Left ventricle myocardium inferior (tissue), 1 donor: ENCODE measurements at regions not wholly inside any gene's neighbourhood (a gene's known extent, or its start where the extent isn't known, plus 50 kb on each side); places are given as distances from the start of the nearest gene placed in this dataset.

ENCODE experiments used
- DNase-seq: peaks from one replicate; pipeline ENCODE4 v3.0.0-alpha.2; 2020
- H3K27ac ChIP-seq: fragments of 200-600 bp; replicated peaks from 2 replicates; pipeline ENCODE4 v1.8.0; 2021
- H3K27me3 ChIP-seq: fragments of 200-600 bp; 2 replicates; pipeline ENCODE4 v1.8.0; 2021; ENCODE audit warnings: low read depth
- H3K36me3 ChIP-seq: fragments of 200-600 bp; 2 replicates; pipeline ENCODE4 v1.8.0; 2021
- H3K4me1 ChIP-seq: fragments of 200-600 bp; 2 replicates; pipeline ENCODE4 v1.8.0; 2021
- H3K4me3 ChIP-seq: fragments of 200-600 bp; 2 replicates; pipeline ENCODE4 v1.8.0; 2021; ENCODE audit warnings: mild to moderate bottlenecking, moderate library complexity
- H3K9me3 ChIP-seq: fragments of 200-600 bp; replicated peaks from 2 replicates; pipeline ENCODE4 v1.8.0; 2021
- intact Hi-C: fragments of 100-400 bp; cut with micrococcal nuclease; formaldehyde crosslinking; loops from one replicate; pipeline ENCODE4 v1.11.0; 2022
- TF ChIP-seq, protein P1 (sequence below): fragments of 200-600 bp; IDR thresholded peaks from 2 replicates; pipeline ENCODE4 v1.8.0; 2021; ENCODE audit warnings: antibody characterized with exemption, mild to moderate bottlenecking, borderline replicate concordance
- donor health status: DM: no; HTN: yes; CAD: no; lungs with severe emphysema.

DNA sequence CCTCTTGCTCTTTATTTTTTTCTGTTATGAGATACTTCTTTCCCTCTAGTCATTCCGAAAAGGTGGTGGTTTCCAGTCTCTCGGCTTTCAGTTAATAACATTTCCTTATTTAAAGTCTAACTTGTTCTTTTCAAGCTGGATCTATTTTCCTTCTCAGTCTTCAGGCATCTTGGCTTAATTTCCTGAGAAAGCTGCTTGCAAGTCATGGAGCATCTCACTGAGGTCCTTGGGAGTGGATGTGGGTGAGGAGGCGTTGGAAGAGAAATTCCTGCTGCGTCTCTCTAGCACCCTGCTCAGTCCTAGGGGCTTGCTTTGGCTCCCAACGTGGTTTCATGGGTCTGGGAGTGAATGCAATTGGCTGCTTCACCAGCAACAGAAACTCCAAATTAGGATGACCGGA lies 210.2 kb upstream of the MKI67 start:
- Histone ChIP-seq H3K36me3 (no peaks in the 10 kb centered on the region), H3K9me3 (peaks cover 6% of the 10 kb centered on the region), H3K27ac (no peak overlapping the region), H3K4me3 (no peak overlapping the region), H3K27me3 (peaks cover 17% of the 10 kb centered on the region), H3K4me1 (peaks cover 5% of the 10 kb centered on the region)
- TF ChIP-seq, protein P1, sequence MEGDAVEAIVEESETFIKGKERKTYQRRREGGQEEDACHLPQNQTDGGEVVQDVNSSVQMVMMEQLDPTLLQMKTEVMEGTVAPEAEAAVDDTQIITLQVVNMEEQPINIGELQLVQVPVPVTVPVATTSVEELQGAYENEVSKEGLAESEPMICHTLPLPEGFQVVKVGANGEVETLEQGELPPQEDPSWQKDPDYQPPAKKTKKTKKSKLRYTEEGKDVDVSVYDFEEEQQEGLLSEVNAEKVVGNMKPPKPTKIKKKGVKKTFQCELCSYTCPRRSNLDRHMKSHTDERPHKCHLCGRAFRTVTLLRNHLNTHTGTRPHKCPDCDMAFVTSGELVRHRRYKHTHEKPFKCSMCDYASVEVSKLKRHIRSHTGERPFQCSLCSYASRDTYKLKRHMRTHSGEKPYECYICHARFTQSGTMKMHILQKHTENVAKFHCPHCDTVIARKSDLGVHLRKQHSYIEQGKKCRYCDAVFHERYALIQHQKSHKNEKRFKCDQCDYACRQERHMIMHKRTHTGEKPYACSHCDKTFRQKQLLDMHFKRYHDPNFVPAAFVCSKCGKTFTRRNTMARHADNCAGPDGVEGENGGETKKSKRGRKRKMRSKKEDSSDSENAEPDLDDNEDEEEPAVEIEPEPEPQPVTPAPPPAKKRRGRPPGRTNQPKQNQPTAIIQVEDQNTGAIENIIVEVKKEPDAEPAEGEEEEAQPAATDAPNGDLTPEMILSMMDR, result no peak
- intact Hi-C loops, result no loop called here
- DNase-seq, result no peak

DNA sequence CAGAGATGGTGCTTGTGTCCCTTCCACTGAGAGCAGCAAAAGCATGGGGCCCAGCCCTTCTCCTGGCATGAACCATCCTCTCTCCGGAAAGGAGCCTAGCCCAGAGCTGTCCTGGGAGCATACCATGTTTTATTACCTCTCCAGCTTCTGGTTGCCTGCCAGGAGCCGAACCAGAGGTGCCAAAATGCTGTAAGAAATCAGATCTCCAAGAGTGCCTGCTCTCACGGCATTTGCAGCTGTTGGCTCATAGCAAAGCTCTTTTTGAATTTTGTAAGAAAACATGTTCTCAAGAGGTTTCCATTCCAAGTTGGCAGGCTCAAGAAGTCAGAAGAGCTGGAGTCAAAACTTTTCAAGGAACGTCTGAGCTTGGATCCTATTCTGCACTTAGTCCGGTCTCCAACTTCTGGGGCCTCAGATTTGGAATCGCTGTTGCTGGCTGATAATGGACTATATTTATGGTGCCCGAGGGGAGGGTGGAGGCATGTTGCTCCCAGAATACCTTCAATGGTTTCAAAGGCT lies 211.7 kb upstream of the MKI67 start:
- DNase-seq, result peak; percentile 60
- no peak overlapping the region for H3K27ac ChIP-seq
- H3K4me3 ChIP-seq, result no peak overlapping the region
- H3K4me1 ChIP-seq, result peaks cover 5% of the 10 kb centered on the region
- H3K9me3 ChIP-seq, result peaks cover 6% of the 10 kb centered on the region
- no peaks in the 10 kb centered on the region for H3K36me3 ChIP-seq
- TF ChIP-seq, protein P1, result no peak
- intact Hi-C loops, result no loop called here
- peaks cover 25% of the 10 kb centered on the region for H3K27me3 ChIP-seq

DNA sequence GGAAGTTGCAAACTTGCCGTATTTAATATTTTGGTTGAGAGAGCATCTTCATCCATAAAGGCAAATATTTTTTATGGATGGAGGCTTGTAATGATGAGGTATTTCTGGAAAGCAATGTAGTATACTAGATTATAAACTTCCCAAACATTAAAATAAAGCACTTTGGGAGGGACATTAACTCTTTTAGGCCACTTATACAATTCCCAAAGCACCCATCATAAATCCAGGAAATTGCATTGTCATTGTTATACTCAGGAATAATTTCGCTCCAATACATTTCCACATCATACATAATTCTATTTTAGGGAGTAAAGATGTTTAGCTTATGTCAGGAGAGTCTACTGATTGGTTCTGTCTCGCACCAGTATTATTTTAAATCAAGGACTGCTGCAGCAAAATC lies 212.7 kb upstream of the MKI67 start:
- TF ChIP-seq, protein P1, result no peak
- Histone ChIP-seq H3K27me3 (peaks cover 22% of the 10 kb centered on the region), H3K9me3 (no peaks in the 10 kb centered on the region), H3K4me1 (peaks cover 5% of the 10 kb centered on the region), H3K4me3 (no peak overlapping the region), H3K27ac (no peak overlapping the region), H3K36me3 (no peaks in the 10 kb centered on the region)
- DNase-seq, result no peak
- intact Hi-C loops, result no loop called here

DNA sequence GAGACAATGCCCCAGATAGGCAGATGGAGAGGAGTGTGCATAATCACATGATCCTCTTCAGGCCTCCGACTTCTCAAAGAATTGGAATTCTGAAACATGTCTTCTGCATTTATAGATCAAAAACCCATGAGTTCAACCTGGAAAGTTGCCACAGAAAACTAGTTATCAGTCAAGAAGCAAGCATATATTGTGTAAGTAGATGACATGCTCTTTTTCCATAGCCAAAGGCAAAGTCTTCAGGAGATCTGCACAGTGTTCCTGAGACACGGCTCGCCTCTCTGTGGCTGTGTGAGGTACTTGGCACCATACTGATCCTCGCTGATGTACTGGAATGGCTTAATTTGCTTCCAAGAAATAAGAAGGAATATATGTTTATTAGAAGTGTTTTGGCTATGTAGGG lies 213.5 kb upstream of the MKI67 start:
- Histone ChIP-seq H3K4me3 (no peak overlapping the region), H3K36me3 (no peaks in the 10 kb centered on the region), H3K27ac (no peak overlapping the region), H3K9me3 (no peaks in the 10 kb centered on the region), H3K4me1 (peaks cover 5% of the 10 kb centered on the region), H3K27me3 (peaks cover 14% of the 10 kb centered on the region)
- TF ChIP-seq, protein P1, result no peak
- intact Hi-C loops, result no loop called here
- DNase-seq, result no peak

DNA sequence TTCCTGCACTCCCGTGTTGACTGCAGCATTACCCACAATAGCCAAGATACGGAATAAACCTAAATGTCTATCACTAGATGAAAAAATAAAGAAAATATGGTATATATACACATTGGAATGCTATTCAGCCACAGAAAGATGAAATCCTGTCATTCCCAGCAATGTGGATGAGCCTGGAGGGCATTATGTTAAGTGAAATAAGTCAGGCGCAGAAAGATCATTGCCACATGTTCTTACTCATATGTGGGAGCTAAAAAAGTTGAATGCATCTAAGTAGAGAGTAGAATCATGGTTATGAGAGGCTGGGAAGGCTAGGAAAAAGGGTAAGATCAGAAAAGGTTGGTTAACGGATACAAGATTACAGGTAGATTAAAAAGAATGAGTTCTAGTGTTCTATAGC lies 219.1 kb upstream of the MKI67 start:
- Histone ChIP-seq H3K9me3 (no peaks in the 10 kb centered on the region), H3K4me1 (no peaks in the 10 kb centered on the region), H3K27ac (no peak overlapping the region), H3K36me3 (no peaks in the 10 kb centered on the region), H3K4me3 (no peak overlapping the region), H3K27me3 (peaks cover 17% of the 10 kb centered on the region)
- intact Hi-C loops, result no loop called here
- TF ChIP-seq, protein P1, result no peak
- no peak for DNase-seq
